ENCODE measurements at regions not wholly inside any gene's neighbourhood (a gene's known extent, or its start where the extent isn't known, plus 50 kb on each side); places are given as distances from the start of the nearest gene placed in this dataset.

DNA sequence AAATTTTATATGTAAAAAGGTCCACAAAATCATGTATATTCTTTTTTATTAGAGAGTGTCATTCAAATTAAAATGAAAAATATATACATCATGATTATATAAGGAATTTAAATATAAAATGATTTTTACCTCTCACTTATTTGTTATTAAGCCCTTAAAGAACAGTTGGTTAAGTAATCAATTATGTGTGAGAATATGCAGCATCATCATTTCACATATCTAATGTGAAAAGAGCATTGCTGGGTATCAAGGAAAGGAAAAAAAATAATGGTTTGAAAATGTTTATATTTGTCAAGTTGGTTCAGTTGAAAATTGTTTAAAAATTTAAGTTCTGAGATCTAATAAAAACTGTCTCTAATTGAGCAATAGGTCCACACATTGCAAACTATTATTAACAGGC is 363.6 kb upstream of the GRM3 start:
- Histone ChIP-seq H3K9me3 (no peaks in the 10 kb centered on the region), H3K27ac (no peak overlapping the region), H3K4me1 (no peaks in the 10 kb centered on the region), H3K36me3 (no peaks in the 10 kb centered on the region), H3K27me3 (no peaks in the 10 kb centered on the region), H3K4me3 (no peak overlapping the region)
- in situ Hi-C loops (cut with MboI; ENCODE audit: low pct_ligation_motif_present in 1 of 4, low pct_unique_long_range_greater_than_20kb in 1 of 4, low sequenced_read_pairs in 3 of 4) (no loop called here), intact Hi-C loops (cut with DNase I; ENCODE audit: low total_unique reads) (no loop called here)
- DNase-seq: no peak
- TF ChIP-seq, protein P1, sequence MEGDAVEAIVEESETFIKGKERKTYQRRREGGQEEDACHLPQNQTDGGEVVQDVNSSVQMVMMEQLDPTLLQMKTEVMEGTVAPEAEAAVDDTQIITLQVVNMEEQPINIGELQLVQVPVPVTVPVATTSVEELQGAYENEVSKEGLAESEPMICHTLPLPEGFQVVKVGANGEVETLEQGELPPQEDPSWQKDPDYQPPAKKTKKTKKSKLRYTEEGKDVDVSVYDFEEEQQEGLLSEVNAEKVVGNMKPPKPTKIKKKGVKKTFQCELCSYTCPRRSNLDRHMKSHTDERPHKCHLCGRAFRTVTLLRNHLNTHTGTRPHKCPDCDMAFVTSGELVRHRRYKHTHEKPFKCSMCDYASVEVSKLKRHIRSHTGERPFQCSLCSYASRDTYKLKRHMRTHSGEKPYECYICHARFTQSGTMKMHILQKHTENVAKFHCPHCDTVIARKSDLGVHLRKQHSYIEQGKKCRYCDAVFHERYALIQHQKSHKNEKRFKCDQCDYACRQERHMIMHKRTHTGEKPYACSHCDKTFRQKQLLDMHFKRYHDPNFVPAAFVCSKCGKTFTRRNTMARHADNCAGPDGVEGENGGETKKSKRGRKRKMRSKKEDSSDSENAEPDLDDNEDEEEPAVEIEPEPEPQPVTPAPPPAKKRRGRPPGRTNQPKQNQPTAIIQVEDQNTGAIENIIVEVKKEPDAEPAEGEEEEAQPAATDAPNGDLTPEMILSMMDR (IDR thresholded peaks at IDR 0.05): no peak
- TF ChIP-seq POLR2AphosphoS5 (IDR thresholded peaks at IDR 0.05) (no peak), POLR2A (IDR thresholded peaks at IDR 0.05) (no peak), EP300 (IDR thresholded peaks at IDR 0.05; ENCODE audit: low read depth) (no peak)

DNA sequence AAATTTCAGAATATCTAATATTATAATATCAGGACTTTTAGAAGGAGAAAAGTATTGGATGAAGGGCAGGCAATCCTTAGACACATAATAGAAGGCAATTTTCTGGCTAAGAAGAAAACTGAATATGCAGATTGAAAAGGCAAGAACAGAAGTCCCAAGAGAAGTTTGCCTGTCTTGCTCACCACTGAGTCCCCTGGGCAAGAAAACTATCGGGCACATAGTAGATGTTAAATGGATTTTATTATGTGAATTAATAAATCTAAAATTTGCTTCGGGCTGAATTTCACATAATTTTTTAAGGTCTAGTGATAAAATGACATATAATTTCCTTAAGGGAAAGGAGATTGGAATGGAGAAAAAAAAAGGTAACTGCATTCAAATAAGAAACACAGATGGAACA is 380.9 kb upstream of the GRM3 start:
- no peak overlapping the region for H3K27ac ChIP-seq
- TF ChIP-seq POLR2AphosphoS5 (IDR thresholded peaks at IDR 0.05): no peak
- no peak for TF ChIP-seq POLR2A (IDR thresholded peaks at IDR 0.05)
- TF ChIP-seq, protein P1 (IDR thresholded peaks at IDR 0.05): no peak
- TF ChIP-seq EP300 (IDR thresholded peaks at IDR 0.05; ENCODE audit: low read depth): no peak
- DNase-seq: no peak
- H3K4me3 ChIP-seq: no peak overlapping the region
- intact Hi-C loops (cut with DNase I; ENCODE audit: low total_unique reads): no loop called here
- 86 to 96% methylated on average over 2 of the region's 2 CpGs for WGBS, 2 donors (ENCODE audit: low coverage in 1 of 2)
- H3K4me1 ChIP-seq: no peaks in the 10 kb centered on the region
- H3K27me3 ChIP-seq: no peaks in the 10 kb centered on the region
- in situ Hi-C loops (cut with MboI; ENCODE audit: low pct_ligation_motif_present in 1 of 4, low pct_unique_long_range_greater_than_20kb in 1 of 4, low sequenced_read_pairs in 3 of 4): no loop called here
- H3K9me3 ChIP-seq: no peaks in the 10 kb centered on the region
- no peaks in the 10 kb centered on the region for H3K36me3 ChIP-seq

DNA sequence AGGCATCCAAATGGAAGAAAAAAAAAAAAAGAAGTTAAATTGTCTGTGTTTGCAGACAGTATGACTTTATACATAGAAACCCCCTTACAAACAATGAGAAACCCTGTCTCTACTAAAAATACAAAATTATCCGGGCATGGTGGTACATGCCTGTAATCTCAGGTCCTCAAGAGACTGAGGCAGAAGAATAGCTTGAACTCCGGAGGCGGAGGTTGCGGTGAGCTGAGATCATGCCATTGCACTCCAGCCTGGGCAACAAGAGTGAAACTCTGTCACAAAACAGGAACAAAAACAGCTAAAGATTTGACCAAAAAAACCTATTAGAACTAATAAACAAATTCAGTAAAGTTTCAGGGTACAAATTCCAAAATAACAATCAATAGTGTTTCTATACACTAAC is 385.8 kb upstream of the GRM3 start:
- no peaks in the 10 kb centered on the region for H3K27me3 ChIP-seq
- no peaks in the 10 kb centered on the region for H3K36me3 ChIP-seq
- no peaks in the 10 kb centered on the region for H3K9me3 ChIP-seq
- no peak for TF ChIP-seq POLR2A (IDR thresholded peaks at IDR 0.05)
- no peak for TF ChIP-seq POLR2AphosphoS5 (IDR thresholded peaks at IDR 0.05)
- TF ChIP-seq EP300 (IDR thresholded peaks at IDR 0.05; ENCODE audit: low read depth): no peak
- TF ChIP-seq, protein P1 (IDR thresholded peaks at IDR 0.05): no peak
- no peak overlapping the region for H3K27ac ChIP-seq
- WGBS, 2 donors (ENCODE audit: low coverage in 1 of 2): 79 to 95% methylated on average over 2 to 4 of the region's 4 CpGs
- no peaks in the 10 kb centered on the region for H3K4me1 ChIP-seq
- in situ Hi-C loops (cut with MboI; ENCODE audit: low pct_ligation_motif_present in 1 of 4, low pct_unique_long_range_greater_than_20kb in 1 of 4, low sequenced_read_pairs in 3 of 4): no loop called here
- no peak for DNase-seq
- no peak overlapping the region for H3K4me3 ChIP-seq
- intact Hi-C loops (cut with DNase I; ENCODE audit: low total_unique reads): loop anchor here (10.0 kb wide), 1 partner anchor 1793 kb away; no protein-coding TSS in a partner anchor

DNA sequence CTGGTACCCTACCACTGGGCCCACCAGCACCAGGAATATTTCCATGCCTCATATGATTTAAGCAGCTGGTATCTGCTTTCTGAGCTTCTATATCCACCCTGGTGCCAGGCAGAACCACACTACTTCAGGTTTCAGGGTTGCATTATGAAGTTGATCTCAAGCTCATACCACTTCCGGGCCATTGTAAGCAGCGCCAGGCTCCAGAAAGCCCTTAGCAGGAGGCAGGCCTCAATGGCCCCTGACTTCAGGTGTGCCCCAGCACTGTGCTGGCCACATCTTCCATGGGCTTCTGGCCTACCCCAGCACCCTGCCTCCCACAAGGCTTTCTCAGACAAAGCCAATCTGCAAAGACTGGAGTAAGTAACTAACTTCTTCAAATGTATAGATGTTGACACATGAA is 391.3 kb upstream of the GRM3 start:
- no peaks in the 10 kb centered on the region for H3K4me1 ChIP-seq
- intact Hi-C loops (cut with DNase I; ENCODE audit: low total_unique reads): loop anchor here (10.0 kb wide), 1 partner anchor 1788 kb away; no protein-coding TSS in a partner anchor
- no peak for DNase-seq
- no peak overlapping the region for H3K4me3 ChIP-seq
- in situ Hi-C loops (cut with MboI; ENCODE audit: low pct_ligation_motif_present in 1 of 4, low pct_unique_long_range_greater_than_20kb in 1 of 4, low sequenced_read_pairs in 3 of 4): no loop called here
- H3K27ac ChIP-seq: no peak overlapping the region
- H3K9me3 ChIP-seq: no peaks in the 10 kb centered on the region
- TF ChIP-seq EP300 (IDR thresholded peaks at IDR 0.05; ENCODE audit: low read depth): no peak
- no peak for TF ChIP-seq POLR2A (IDR thresholded peaks at IDR 0.05)
- TF ChIP-seq POLR2AphosphoS5 (IDR thresholded peaks at IDR 0.05): no peak
- H3K27me3 ChIP-seq: no peaks in the 10 kb centered on the region
- 92% methylated on average over 2 of the region's 2 CpGs; no CpG with 5 or more reads in 1 of the 2 donors for WGBS, 2 donors (ENCODE audit: low coverage in 1 of 2)
- H3K36me3 ChIP-seq: no peaks in the 10 kb centered on the region

DNA sequence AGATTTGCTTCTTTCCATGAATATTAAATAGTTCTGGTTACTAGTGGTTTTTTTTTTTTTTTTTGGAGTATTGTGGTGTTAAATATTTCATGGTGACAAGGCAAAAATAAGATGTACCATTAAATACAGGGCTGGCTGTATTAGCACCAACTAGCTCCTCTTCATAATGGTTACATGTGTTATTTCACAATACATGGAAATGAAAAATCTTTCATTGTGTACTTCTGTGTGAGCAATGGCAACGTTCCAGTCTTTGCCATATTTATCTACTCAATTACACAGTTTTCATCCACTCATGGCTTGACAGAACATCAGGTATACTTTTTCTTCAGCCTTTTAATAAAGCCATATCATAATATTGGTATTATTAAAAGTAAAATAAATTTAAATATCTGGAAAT is 394.7 kb upstream of the GRM3 start:
- TF ChIP-seq POLR2AphosphoS5 (IDR thresholded peaks at IDR 0.05): no peak
- no peak for TF ChIP-seq EP300 (IDR thresholded peaks at IDR 0.05; ENCODE audit: low read depth)
- TF ChIP-seq POLR2A (IDR thresholded peaks at IDR 0.05): no peak
- TF ChIP-seq, protein P1 (IDR thresholded peaks at IDR 0.05): no peak
- in situ Hi-C loops (cut with MboI; ENCODE audit: low pct_ligation_motif_present in 1 of 4, low pct_unique_long_range_greater_than_20kb in 1 of 4, low sequenced_read_pairs in 3 of 4): no loop called here
- WGBS, 2 donors (ENCODE audit: low coverage in 1 of 2): 25 to 58% methylated on average over 1 of the region's 1 CpG

More for the DNA sequence above, 394.7 kb upstream of the GRM3 start:
- no peaks in the 10 kb centered on the region for H3K4me1 ChIP-seq
- H3K27me3 ChIP-seq: no peaks in the 10 kb centered on the region
- no peak overlapping the region for H3K4me3 ChIP-seq
- intact Hi-C loops (cut with DNase I; ENCODE audit: low total_unique reads): no loop called here
- no peaks in the 10 kb centered on the region for H3K36me3 ChIP-seq
- no peak overlapping the region for H3K27ac ChIP-seq
- no peaks in the 10 kb centered on the region for H3K9me3 ChIP-seq
- DNase-seq: no peak
